Stimulated activated CD8-positive, alpha-beta memory T cell treated with anti-CD3 and anti-CD28 coated beads, Interleukin-4, amount 100 ng/mL, for 48 hours (primary cell): ENCODE measurements at regions not wholly inside any gene's neighbourhood (a gene's known extent, or its start where the extent isn't known, plus 50 kb on each side); places are given as distances from the start of the nearest gene placed in this dataset.

Experiments
- DNase-seq: peaks from one replicate; pipeline ENCODE4 v3.0.0-alpha.2; 2020

DNA sequence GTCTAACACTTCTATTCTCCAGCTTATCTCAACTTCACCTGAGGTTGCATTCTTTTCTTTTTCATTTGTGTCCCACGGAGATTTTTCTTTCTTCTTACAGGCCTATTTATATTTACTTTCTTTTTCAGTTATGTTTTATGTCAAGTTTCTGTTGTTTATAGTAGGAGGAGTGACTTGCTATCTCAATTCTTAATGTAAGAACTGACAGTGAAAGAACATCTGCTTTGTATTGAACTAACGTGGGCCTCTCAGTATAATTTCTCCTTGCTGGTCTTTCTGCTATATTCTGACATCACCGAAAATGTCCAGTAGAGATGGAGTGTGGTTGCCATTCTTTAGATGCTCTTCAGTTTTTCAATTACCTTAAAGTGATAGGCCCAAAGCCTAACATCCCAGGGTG is 521.7 kb downstream of the EPM2A start:
- DNase-seq, result no peak

DNA sequence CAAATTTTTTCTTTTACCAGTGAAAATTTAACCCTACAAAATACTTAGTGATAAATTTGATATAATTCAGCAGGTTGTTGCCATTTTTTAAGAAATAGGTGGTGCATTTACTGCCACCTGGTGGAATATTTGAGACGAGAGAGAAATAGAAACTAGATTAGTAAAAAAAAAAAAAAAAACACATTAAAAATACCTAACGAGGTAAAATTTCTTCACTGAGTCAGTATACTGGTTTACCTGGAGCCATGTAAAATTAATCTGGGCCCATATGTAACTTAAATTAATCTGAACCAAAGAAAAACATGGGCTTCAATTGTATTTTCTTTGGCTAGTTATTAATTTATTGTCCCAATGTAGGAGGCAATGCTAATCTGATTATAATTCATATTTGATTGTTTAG is 520.8 kb downstream of the EPM2A start:
- no peak for DNase-seq

DNA sequence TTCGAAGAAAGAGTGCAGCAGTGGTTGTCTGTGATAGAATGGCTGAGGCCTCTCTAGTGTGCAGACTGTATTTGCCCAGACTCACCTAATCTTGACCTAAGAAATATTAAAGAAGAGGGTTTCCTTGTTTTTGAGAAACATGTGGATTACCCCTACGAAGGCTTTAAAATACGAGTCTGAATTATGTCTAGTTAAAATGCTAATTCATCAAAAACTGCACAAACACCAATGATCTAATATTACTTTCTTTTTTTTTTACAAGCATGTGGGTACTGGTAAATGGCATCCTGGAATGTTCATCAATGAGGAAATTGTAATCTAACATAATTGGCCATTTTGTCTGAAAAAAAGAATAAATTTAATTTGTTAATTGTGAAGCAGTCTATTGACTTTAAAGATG is 510.9 kb downstream of the EPM2A start:
- DNase-seq, result no peak

DNA sequence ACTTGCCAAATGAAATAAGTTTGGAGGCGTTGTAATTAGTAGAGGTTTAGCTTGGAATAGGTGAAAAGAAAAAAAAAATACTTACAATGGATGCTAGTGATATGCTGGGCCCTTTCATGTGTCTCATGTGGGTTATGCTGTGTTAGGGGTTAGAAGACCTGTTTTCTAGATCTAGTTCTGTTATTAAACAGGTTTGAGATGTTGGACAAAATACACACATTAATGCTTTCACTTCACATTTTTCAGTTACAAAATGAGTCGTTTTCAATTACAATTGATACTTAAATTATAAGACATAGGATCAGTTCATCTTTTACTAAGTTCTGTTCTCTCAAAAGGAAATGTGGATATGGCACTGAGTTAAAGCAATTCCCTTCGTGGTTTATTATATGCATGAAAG is 509.8 kb downstream of the EPM2A start:
- no peak for DNase-seq

DNA sequence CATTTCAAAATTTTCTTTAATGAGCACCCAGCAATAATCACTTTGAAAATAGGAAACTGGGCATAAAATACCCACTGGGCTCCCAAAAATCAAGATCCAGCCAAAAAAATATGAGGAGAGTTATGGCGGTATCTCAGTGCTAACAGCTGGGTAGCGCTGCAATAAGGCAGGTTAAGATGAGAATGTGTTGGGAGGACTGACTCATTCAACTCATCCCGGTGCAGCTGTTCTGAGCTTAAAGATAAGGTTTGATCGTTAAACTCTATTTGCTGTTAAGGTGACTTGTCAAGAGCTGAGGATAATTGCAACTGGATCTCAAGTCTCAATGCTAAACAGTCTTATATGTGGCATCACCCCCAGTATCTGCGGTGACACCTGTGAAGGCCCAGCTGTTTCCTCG is 507.7 kb downstream of the EPM2A start:
- no peak for DNase-seq

DNA sequence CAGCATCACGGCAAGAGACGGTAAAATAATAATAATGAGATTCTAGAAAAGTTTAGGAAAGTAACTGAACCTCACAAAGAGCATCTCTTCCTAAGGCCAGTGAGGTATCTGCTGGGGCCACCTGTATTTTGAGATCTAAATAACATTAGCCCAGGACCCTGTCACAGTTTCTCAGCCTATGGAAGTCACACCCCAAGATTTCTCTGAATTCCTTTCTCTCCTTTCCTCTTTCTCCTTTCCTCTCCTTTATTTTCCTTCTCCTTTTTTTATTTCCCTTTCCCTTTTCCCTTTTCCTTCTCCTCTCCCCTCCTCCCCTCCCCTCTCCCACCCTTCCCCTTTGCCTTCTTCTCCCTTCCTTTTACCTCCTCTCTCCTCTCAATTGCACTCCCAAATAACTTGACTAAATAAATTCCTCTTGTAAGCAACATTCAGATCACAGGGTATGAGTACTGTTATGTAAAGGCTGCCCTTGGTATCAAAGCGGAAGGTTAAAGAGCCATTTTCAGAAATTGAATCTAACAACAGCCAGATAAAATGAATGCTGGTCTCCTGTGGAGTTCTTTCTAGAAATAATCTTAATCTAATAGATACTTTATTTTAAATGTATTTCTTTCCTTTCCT is 506.2 kb downstream of the EPM2A start:
- no peak for DNase-seq

DNA sequence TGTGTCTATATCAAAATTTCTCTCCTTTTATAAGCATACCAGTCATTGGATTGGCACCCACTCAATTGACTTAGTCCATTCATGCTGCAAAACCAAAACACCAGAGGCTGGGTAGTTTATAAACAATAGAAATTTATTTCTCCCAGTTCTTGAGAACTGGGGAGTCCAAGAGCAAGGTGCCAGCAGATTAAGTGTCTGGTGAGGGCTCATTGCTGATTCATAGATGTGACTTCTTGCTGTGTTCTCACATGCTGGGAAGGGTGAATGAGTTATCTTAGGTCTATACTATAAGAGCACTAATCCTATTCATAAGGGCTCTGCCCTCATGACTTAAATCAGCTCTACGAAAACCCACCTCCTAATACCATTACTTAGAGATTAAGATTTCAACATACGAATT is 501.4 kb downstream of the EPM2A start:
- no peak for DNase-seq

DNA sequence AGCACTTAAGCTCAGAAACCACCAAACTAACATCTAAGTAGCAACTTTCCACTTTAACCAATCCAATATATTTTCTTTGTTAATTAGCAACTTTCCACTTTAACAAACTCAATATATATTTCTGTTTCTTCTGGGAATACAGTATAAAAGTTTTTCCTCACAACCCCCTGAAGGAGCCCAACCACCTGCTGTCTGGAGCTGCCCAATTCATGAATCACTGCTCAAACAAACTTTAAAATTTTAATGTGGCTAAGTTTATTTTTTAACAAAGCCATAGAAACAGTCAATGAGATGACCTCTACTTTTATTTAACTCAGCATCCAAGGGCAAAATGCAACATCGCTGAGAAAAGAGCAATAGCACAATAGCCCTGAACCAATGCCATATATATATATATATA is 500.1 kb downstream of the EPM2A start:
- no peak for DNase-seq

DNA sequence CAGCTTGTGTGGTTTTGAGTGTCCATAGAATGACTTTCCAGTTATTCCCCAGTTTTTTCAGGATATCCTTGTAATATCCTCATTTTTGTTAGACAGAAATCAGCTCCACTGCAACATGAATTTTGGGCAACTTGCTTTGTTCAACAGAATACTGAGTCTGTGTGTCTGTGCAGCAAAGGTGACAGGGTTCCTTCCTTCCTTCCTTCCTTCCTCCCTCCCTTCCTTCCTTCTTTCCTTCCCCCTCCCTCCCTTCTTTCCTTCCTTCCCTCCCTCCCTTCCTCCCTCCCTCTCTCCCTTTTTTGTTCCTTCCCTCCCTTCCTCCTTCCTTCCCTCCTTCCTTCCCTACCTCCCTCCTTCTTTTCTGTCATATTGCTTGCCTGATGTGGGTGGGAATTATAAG is 496.5 kb downstream of the EPM2A start:
- no peak for DNase-seq

DNA sequence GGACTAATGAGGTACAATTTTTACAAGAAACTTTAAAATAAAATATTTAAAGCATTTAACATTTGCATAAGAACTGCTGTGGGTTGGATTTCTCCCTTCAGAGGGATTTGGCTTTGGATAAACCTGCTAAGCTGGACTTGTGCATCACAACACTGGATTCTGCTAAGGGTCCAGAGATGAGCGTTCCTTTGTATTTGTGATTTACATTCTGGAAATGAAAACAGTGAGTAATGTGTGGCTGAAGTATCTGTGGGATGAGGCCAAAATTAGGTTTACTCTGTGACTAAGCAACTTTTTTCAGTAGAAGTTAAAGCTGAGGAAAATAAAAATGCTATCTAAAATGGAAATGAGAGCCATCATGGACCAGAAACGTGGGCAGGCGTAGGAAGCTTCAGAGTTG is 494.3 kb downstream of the EPM2A start:
- no peak for DNase-seq

DNA sequence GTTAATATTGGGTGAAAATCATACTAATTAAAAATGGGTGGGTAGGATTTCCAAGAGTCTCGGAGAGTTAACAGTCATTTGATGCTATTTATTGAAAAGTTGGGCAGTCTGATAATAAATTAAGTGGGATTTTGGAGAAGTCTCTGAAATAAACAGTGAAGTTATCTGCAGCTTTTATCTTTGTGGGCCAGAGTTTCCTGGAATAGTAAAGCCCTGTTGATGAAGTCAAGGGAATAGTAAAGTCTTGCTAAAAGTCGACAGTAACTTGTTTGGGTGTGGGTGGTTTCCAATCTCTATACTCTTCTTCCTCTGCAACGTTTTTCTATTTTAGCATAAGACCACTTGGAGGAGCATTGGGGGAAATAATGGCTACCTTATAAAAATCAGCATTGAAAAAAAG is 493.6 kb downstream of the EPM2A start:
- no peak for DNase-seq

DNA sequence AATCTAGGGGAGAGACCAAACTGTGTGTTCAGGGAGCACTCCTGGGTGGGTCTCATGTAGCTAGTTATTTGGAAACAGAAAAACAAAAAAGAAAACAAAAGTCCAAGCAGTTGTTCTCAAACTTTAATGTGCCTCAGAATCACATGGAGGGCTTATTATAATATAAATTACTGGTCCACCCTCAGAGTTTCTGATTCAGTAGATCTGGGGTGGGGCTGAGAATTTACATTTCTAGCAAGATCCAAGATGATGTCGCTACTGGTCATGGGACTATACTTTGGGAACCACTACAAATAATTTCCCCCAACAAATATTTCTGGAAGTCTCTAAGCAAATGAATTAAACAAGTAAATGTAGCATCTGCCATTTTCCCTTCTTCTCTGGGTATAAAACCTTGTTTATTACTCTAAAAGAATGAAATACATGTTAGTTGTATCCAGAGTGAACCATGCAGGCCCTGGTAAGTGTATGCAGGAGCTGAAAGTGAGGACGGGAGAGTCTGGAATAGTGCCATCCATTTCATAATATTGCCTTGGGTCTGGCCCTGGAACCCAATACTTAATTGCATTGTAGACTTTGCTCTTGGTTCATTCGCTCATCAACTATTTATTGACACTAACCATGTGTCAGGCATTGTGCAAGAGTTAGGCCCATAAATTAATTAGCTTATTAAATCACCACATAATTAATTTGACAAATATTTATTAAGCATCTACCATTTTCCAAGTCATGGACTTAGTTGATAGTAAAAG is 490.8 kb downstream of the EPM2A start:
- DNase-seq, result no peak

DNA sequence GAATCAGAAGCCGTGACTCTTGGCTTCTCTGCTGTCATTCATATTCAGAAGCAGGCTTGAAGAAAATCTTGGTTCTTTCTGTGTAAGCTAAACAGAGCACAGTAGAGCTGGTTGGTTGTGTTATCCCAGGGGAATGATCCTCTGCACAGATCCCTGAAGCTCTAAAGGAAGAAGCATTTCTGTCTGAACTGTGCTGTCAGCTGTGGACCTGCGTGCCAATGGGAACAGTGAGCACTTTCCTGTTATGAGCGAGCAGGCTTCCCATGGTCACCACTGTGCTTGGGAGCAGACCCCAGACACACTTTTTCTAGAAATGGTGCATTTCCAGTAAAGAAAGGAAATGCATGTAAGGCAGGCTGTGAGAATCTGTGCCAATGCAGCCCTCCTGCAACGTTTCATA is 490.2 kb downstream of the EPM2A start:
- DNase-seq, result no peak

DNA sequence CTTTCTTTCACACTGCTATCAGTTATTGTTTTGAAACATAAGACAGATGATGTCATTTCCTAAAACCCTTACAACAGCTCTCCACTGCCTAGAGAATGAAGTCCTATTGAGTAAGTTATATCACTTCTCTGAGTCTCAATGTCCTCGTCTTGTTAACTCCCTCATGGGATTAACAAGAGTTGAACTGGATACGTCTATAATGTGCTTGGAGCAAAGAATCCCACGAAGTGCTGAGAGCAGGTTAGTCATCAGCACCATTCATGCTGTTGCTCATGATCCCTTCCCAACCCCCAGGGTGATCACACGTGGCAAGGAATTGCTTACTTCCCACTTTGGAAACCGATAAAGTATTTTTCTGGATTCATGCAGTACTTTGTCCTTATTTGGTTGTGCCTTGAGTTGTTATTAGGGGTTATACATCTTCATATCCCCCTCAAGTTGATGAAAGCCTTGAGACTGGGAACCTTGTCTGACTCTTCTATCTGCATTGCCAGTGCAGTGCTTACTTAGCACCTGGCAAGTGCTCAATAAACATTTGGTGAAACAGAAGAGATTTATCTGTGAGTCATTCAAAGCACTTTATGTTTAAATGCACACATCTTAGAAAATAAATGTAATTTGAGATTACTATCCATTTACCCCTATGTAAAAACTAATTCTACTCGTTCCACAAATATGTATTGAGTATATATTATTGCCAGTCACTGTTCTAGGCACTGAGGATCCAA is 487.5 kb downstream of the EPM2A start:
- DNase-seq, result no peak

DNA sequence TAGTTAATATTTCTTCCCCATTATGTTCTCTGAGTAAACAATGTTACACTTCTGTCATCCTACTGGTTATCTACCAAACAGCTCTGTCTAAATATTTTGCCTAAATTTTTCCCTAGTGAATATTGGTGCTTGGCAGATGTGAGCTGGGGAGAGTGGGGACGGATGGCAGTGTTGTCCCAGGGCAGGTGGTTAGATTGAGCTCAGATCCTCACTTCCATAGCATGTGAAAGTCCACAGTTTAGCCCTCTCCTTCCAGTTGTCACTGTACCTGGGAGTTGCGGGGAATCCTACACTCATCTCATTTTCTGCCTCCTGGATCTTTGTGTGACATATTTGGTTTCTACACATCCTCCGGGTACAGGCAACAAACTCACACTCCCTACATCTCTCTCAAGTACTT is 484.9 kb downstream of the EPM2A start:
- no peak for DNase-seq

DNA sequence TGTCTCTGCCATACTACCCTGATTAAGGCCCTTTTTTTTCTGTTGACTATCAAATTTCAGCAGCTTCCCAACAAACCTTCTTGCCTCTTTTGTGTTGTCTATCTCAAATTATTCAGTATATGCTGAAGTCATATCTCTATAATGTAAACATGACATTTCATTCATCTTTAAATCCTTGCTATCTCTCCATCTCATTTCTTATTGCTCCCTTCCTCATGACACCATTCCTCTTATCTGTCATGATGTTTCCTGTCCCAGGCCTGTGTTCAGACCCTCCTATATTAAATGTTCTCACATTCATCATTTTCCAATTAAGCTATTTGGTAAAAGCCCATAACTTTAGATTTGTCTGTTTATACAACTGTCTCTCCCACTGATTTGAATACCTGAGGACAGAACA is 482.6 kb downstream of the EPM2A start:
- no peak for DNase-seq

DNA sequence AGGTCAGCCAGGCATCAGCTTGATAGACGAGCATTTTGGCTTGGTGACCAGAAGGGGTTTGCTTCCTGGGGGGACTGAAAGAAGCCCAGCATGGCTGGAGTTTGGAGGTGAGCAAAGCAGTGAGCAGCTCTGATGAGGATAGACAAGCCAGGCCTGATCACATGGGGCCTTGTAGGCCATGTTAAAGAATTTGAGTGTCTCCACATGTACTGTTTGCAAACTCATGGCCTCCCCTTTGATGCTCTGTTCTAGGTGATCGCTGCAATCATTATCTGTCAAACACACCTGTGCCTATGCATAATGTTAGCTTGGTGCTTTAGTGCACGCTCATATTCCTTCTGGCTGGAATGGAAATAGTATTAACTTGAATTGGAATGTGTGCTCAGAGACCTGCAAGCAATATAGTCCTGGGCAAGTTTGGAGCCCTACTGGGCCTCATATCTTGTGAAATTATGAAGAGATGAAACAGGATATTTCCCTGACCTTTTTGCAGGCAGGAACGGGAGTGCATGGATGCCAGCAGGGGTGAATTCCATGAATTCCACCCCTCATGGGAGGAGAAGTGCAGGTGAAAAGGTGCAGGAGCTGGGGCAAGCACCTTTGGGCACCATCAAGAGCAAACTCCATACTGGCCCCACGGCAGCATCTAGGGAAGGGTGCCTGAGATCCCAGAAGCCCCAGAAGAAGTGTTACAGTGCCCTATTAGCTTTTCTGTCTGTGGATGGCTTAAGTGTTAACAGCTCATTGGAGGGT is 480.5 kb downstream of the EPM2A start:
- DNase-seq, result no peak

DNA sequence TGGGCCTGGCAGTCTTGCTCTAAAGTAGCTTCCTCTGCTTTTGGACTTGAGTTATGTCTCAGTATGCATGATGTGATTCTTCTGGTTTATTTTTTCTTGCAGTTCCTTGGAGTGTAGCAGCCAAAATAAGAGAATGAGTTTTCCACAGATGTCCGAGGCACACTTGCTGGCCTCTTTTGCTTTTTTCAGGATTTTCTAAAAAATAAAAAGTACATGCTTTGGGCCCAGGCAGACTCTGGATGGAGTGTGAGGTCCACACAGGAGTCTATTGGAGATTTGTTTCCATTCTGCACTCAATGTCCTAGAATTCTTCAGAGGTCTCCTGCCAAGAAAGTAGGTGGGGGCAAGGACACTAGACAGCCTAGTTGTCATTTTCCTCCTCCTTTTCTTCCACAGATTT is 477.6 kb downstream of the EPM2A start:
- no peak for DNase-seq

DNA sequence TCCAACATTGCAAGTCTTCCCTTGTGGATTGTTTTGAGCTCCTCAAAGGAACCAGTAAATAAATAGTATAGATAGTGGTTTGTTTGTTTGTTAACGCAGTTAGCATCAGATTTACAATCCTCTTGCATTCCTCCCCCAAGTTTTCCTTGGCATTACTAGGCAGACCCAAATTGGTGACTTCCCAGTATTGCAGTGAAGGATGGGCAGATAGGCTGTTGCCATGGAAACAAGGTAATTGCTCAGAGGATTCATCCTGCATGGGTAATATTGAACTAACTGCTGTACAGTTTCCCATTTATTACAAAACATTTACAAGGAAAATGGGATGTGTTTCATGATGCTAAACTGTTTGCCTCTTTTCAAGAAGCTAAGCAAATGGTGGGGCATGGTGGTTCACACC is 477.2 kb downstream of the EPM2A start:
- DNase-seq, result no peak

DNA sequence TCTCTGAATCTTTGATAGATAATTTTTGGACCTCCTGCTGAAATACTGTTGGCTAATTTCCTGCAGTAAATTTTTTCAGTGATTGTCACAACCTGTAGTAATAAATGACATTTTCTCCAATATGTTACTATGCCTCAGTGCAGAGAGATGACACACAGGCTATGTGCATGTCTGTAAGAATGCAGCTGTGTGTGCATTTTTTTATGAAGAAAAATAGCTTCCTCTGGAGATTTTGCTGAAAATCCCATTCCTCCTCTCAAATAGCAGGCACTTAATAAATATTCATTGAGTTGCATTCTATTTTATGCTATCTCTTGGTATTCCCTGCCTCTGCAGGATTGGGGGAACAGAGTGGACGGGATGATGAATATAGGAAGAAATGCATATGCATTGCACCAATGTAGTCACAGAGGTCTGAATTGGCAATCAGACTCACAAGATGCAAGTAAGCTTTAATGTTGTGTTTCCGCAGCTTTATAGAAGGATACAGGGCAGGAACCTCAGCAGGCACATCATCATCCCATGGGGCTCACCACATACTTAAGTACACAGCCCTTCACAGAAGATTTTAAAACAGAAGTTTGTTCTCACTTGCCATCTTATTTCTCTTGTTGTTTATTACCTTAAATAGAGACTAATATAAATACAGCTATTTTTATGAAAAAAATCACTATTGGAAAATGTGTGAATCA is 474.7 kb downstream of the EPM2A start:
- no peak for DNase-seq

DNA sequence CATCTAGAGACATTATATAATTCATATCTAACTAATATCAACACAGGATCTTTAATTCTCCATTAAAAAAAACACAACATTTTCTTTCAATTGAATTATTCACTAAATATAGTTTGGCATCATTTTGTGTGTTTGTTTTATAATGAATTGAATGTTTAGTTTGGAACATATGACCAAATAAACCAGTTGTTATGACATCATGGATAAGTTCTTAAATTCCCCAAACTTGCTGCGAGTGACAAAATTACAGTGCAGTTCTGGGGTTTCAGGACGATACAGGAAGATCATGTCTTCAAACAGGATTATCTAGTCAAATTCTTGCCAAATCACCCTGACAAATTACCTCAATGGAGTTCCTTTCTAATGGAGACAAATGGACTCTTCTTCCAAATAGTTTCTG is 473.6 kb downstream of the EPM2A start:
- no peak for DNase-seq

DNA sequence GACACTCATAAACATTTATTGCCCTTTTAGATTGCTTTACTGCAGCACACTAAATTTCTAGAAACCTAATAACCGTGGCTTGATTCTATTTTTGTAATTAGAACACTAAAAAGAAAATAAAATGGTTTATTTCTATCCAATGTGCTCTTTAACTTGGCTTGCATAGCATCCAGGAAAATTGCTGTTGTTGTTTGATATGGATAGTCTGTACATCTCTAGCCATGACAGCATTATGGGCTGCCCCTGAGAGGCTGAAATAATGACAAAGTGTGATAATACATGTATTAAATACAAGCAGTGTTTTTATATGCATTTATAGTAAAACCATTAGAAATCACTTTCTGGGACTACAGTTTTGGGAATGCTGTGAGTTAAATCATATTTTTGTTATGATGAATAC is 472.5 kb downstream of the EPM2A start:
- no peak for DNase-seq

DNA sequence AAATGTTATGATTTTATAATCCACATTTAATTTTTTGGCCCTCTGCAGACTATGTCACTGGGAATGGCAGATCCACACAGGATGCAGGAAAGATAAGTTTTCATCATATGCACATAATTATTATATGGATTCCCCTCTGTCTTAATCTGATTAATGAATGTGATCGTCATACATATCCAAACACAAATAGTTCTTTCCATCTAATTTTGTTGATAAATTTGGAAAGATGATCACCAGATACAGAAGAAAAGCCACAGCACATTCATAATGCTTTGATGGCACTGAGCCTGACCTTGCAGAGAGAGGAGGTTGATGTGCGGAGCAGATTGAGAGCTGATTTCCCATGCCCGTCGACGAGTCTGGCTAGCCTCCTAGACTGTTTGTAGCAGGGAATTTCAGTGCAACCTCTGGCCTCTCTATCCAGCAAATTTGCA is 471.5 kb downstream of the EPM2A start:
- no peak for DNase-seq
